ENCODE measurements at regions not wholly inside any gene's neighbourhood (a gene's known extent, or its start where the extent isn't known, plus 50 kb on each side); places are given as distances from the start of the nearest gene placed in this dataset.
"Not testable (repeated sequence)": the region's sequence is repeated elsewhere in the genome, so short reads cannot be mapped to it uniquely, and the experiment has no call there.

GRCh38 chr1:221525749-221526148 is 216.1 kb downstream of the DUSP10 start:
- DNase-seq (ENCODE audit: low read depth), result no peak

- DNase-seq (ENCODE audit: low read depth), result no peak
Observed at GRCh38 chr1:221527302-221527701, 214.6 kb downstream of the DUSP10 start.

- no peak for DNase-seq (ENCODE audit: low read depth)
Observed at GRCh38 chr1:221527886-221528624, 213.8 kb downstream of the DUSP10 start.

DNA sequence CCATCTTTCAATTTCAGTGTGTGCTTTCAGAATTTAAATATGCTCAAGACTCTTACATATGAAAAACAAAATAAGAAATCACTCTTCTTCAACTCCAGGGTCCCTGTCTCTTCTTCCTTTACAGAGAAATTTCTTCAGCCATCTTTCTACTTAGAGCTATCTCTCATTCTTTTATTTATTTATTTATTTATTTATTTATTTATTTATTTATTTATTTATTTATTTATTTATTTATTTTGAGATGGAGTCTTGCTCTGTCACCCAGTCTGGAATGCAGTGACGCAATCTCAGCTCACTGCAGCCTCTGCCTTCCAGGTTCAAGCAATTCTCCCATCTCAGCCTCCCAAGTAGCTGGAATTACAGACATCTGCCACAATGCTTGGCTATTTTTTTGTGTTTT is 211.7 kb downstream of the DUSP10 start:
- not testable (repeated sequence) for DNase-seq (ENCODE audit: low read depth)

DNA sequence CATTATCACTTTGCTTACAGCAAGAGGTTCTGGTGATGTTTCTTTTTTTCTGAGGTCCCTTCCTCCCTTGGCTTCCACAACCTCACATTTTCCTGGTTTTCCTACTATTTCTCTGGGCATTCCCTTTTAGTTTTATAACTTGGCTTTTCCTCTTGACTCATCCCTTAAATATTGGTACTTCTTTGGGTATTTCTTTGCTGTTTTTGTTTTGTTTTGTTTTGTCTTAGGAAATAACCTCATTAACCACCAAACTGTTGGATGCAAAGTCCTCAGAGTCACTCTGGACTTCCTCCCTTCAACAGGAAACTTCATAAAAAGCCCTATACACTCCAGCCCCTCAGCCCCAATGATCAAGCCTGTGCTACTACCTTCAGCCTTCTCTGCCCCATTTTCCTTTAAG is 211.1 kb downstream of the DUSP10 start:
- no peak for DNase-seq (ENCODE audit: low read depth)

- no peak for DNase-seq (ENCODE audit: low read depth)
Observed at GRCh38 chr1:221532071-221532773, 209.7 kb downstream of the DUSP10 start.

DNA sequence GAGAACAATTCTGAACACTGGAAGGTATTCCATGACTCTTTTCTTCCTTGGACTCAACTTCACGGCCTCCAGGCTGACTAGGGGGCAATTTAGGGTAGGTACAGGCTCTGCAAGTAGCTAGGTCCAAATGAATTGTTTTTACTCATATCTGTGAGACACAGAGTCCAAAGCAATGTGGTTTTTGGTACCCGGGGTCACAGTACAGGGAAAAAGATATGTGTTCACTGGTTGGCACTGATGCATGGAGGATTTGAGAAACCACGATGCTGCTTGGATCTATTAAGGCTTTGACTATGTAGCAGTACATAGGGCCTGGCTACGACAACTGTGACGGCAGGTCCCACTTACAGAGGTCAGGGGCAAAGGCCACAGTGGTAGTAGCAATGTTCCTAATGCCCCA is 200.6 kb downstream of the DUSP10 start:
- no peak for DNase-seq (ENCODE audit: low read depth)

DNA sequence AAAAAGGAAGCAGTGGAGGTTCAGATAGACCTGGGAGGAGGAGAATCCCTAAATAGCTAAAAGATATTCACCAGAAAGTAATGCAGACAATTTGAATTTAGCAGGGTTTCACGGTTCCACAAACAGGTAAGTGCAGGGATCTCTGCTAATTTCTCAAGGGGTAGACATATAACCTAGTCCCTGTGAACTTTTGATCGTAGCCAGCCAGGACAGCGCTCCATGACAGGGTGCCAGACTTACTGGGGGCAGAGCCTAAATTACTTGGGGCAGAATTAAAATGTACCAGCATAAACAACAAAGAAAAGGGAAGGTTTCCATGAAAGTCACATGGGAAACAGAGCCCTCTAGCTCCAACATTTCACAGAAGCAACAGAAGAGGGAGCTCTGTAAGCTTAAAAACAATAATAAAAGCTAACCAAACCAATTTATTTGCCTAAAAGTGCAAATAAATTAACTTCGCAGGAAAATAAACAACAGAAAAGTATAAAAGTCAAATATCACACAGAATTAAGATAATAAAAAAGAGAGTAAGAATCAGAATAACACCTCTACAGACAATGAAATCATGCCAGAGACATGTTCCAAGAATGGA is 198.3 kb downstream of the DUSP10 start:
- no peak for DNase-seq (ENCODE audit: low read depth)

GRCh38 chr1:221548942-221549341 is 192.9 kb downstream of the DUSP10 start:
- DNase-seq (ENCODE audit: low read depth), result no peak

- DNase-seq (ENCODE audit: low read depth), result no peak
Observed at GRCh38 chr1:221549815-221550214, 192.1 kb downstream of the DUSP10 start.

DNA sequence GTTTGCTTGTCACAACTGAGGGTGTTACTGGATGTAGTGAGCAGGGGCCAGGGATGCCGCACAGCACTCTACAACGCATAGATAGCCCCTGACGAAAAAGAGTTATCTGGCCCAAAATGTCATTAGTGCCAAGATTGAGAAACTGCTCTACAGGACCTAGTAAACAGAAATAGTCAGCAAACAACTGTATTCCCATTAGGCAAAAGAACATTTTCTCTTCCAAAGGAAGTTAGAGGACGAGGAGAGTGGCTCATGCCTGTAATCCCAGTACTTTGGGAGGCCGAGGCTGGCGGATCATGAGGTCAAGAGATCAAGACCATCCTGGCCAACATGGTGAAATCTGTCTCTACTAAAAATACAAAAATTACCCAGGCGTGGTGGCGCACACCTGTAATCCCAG is 189.1 kb downstream of the DUSP10 start:
- DNase-seq (ENCODE audit: low read depth), result not testable (repeated sequence)

- no peak for DNase-seq (ENCODE audit: low read depth)
Observed at GRCh38 chr1:221555689-221556433, 186.0 kb downstream of the DUSP10 start.

- no peak for DNase-seq (ENCODE audit: low read depth)
Observed at GRCh38 chr1:221556435-221556834, 185.5 kb downstream of the DUSP10 start.

DNA sequence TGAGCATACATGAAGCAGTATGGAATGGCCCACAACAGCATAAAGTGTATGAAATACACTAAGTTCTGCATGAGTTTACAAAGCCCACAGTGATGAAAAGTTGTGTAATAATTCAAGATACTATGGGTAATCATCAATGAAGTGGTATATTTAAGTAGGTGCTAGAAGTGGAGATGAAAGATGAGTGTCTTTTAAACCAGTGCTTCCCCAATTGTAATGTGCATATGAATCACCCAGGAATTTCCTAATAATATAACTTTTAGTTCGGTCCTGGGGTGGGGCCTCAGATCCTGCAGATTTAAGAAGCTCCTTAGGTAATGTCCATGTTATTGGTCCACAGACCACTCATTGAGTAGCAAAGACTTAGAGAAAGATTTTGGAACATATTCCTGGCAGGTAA is 184.9 kb downstream of the DUSP10 start:
- no peak for DNase-seq (ENCODE audit: low read depth)

GRCh38 chr1:221558396-221558795 is 183.5 kb downstream of the DUSP10 start:
- no peak for DNase-seq (ENCODE audit: low read depth)

- no peak for DNase-seq (ENCODE audit: low read depth)
Observed at GRCh38 chr1:221559911-221560310, 182.0 kb downstream of the DUSP10 start.

GRCh38 chr1:221562542-221563475 is 179.1 kb downstream of the DUSP10 start:
- DNase-seq (ENCODE audit: low read depth), result no peak

DNA sequence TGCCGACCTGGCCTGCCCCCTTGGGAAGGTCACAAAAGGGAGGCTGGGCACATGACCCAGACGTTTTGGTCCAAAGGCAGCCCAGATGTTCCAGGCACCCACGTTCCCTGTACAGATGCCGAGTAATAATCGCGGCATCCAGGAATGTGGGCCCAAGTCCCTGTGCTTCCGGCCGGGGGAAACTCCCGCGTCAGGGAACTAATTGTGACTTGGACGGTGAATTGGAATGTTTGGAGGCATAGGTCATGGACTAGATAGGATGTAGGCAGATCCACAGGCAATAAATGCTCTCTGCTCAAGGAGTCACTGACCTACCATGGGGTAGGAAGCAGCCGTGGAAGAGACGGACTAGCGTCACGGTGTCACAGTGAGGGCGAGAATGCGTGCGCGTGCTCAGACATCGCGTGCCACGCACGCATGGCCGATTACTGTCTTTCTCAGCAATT is 178.4 kb downstream of the DUSP10 start:
- no peak for DNase-seq (ENCODE audit: low read depth)

DNA sequence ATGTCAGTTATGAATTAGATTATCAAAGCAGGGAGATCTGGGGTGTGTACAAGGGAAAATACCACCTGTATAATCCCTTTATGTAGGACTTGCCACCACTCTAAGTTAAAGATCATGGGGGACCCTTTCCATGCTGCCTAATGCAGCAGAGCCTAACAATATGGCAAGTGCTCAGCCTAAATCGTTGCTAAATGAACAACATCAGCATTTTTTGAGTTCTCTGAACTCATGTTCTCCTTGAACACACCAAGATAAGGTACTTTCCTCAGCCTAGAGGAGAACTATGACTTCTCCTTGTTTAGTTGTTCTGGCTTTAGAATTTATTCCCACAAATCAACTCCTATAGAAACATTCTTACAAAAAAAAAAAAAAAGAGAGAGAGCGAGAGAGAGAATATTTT is 177.0 kb downstream of the DUSP10 start:
- DNase-seq (ENCODE audit: low read depth), result no peak

DNA sequence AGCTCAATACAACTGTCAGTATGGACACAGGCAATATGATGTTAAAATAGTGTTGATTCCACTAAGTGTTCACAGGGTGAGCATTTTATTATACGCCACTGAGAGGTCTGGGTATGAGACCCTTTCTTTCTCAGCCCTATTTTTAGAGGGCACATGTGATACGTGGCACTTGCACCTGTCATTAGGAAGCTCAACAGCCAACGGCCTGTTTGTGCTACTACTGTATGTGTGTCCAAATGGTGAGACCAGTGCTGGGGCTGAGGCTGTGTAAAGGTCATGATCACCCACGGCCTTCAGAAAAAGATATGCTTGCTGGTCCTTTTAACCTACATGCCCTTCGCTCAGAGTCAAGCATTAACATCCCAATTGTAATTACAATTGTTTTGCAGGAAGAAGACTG is 176.2 kb downstream of the DUSP10 start:
- DNase-seq (ENCODE audit: low read depth), result no peak

GRCh38 chr1:221567859-221568507 is 173.9 kb downstream of the DUSP10 start:
- DNase-seq (ENCODE audit: low read depth), result no peak
